ENCODE measurements at regions not wholly inside any gene's neighbourhood (a gene's known extent, or its start where the extent isn't known, plus 50 kb on each side); places are given as distances from the start of the nearest gene placed in this dataset.
"Not testable (repeated sequence)": the region's sequence is repeated elsewhere in the genome, so short reads cannot be mapped to it uniquely, and the experiment has no call there.

GRCh38 chr12:32010631-32011336, 51.6 kb downstream of the RESF1 start:
- H3K27ac ChIP-seq (ENCODE audit: low read depth, low read length) = no peak overlapping the region
- no peak overlapping the region for H3K4me3 ChIP-seq (ENCODE audit: low read depth in 1 of 2, low read length in 2 of 2)
- no peaks in the 10 kb centered on the region for H3K27me3 ChIP-seq (ENCODE audit: control insufficient read depth in 1 of 2, insufficient read depth in 2 of 2, low read length in 2 of 2)
- no peaks in the 10 kb centered on the region for H3K4me1 ChIP-seq (ENCODE audit: control insufficient read depth in 1 of 2, insufficient read depth in 2 of 2, low read length in 2 of 2)
- no peaks in the 10 kb centered on the region for H3K36me3 ChIP-seq (ENCODE audit: control insufficient read depth in 1 of 2, insufficient read depth in 2 of 2, low read length in 2 of 2)
- H3K9me3 ChIP-seq (ENCODE audit: control insufficient read depth in 1 of 2, low read length in 2 of 2) = no peaks in the 10 kb centered on the region
- no peak overlapping the region for H3K9ac ChIP-seq (ENCODE audit: low read depth in 1 of 2, low read length in 2 of 2)

GRCh38 chr12:32012249-32012785, 53.1 kb downstream of the RESF1 start:
- no peak overlapping the region for H3K4me3 ChIP-seq (ENCODE audit: low read depth in 1 of 2, low read length in 2 of 2)
- H3K27ac ChIP-seq (ENCODE audit: low read depth, low read length) = no peak overlapping the region
- no peaks in the 10 kb centered on the region for H3K4me1 ChIP-seq (ENCODE audit: control insufficient read depth in 1 of 2, insufficient read depth in 2 of 2, low read length in 2 of 2)
- no peaks in the 10 kb centered on the region for H3K36me3 ChIP-seq (ENCODE audit: control insufficient read depth in 1 of 2, insufficient read depth in 2 of 2, low read length in 2 of 2)
- no peaks in the 10 kb centered on the region for H3K27me3 ChIP-seq (ENCODE audit: control insufficient read depth in 1 of 2, insufficient read depth in 2 of 2, low read length in 2 of 2)
- H3K9ac ChIP-seq (ENCODE audit: low read depth in 1 of 2, low read length in 2 of 2) = no peak overlapping the region
- no peaks in the 10 kb centered on the region for H3K9me3 ChIP-seq (ENCODE audit: control insufficient read depth in 1 of 2, low read length in 2 of 2)

GRCh38 chr12:32015036-32015435, 55.8 kb downstream of the RESF1 start:
- Histone ChIP-seq H3K9ac (ENCODE audit: low read depth in 1 of 2, low read length in 2 of 2) (no peak overlapping the region), H3K27ac (ENCODE audit: low read depth, low read length) (no peak overlapping the region), H3K27me3 (ENCODE audit: control insufficient read depth in 1 of 2, insufficient read depth in 2 of 2, low read length in 2 of 2) (no peaks in the 10 kb centered on the region), H3K4me1 (ENCODE audit: control insufficient read depth in 1 of 2, insufficient read depth in 2 of 2, low read length in 2 of 2) (no peaks in the 10 kb centered on the region), H3K9me3 (ENCODE audit: control insufficient read depth in 1 of 2, low read length in 2 of 2) (no peaks in the 10 kb centered on the region), H3K4me3 (ENCODE audit: low read depth in 1 of 2, low read length in 2 of 2) (no peak overlapping the region), H3K36me3 (ENCODE audit: control insufficient read depth in 1 of 2, insufficient read depth in 2 of 2, low read length in 2 of 2) (no peaks in the 10 kb centered on the region)

- Histone ChIP-seq H3K36me3 (ENCODE audit: control insufficient read depth in 1 of 2, insufficient read depth in 2 of 2, low read length in 2 of 2) (no peaks in the 10 kb centered on the region), H3K4me3 (ENCODE audit: low read depth in 1 of 2, low read length in 2 of 2) (no peak overlapping the region), H3K27me3 (ENCODE audit: control insufficient read depth in 1 of 2, insufficient read depth in 2 of 2, low read length in 2 of 2) (no peaks in the 10 kb centered on the region), H3K9me3 (ENCODE audit: control insufficient read depth in 1 of 2, low read length in 2 of 2) (no peaks in the 10 kb centered on the region), H3K4me1 (ENCODE audit: control insufficient read depth in 1 of 2, insufficient read depth in 2 of 2, low read length in 2 of 2) (no peaks in the 10 kb centered on the region), H3K9ac (ENCODE audit: low read depth in 1 of 2, low read length in 2 of 2) (no peak overlapping the region), H3K27ac (ENCODE audit: low read depth, low read length) (no peak overlapping the region)
These were observed 57.7 kb downstream of the RESF1 start for GRCh38 chr12:32016680-32017482.

GRCh38 chr12:32021346-32021773, 62.1 kb downstream of the RESF1 start:
- Histone ChIP-seq H3K9me3 (ENCODE audit: control insufficient read depth in 1 of 2, low read length in 2 of 2) (no peaks in the 10 kb centered on the region), H3K27me3 (ENCODE audit: control insufficient read depth in 1 of 2, insufficient read depth in 2 of 2, low read length in 2 of 2) (no peaks in the 10 kb centered on the region), H3K36me3 (ENCODE audit: control insufficient read depth in 1 of 2, insufficient read depth in 2 of 2, low read length in 2 of 2) (no peaks in the 10 kb centered on the region), H3K27ac (ENCODE audit: low read depth, low read length) (no peak overlapping the region), H3K4me1 (ENCODE audit: control insufficient read depth in 1 of 2, insufficient read depth in 2 of 2, low read length in 2 of 2) (no peaks in the 10 kb centered on the region), H3K9ac (ENCODE audit: low read depth in 1 of 2, low read length in 2 of 2) (no peak overlapping the region), H3K4me3 (ENCODE audit: low read depth in 1 of 2, low read length in 2 of 2) (no peak overlapping the region)

GRCh38 chr12:32022387-32022786, 63.2 kb downstream of the RESF1 start:
- not testable (repeated sequence) for H3K36me3 ChIP-seq (ENCODE audit: control insufficient read depth in 1 of 2, insufficient read depth in 2 of 2, low read length in 2 of 2); H3K9ac ChIP-seq (ENCODE audit: low read depth in 1 of 2, low read length in 2 of 2); H3K27me3 ChIP-seq (ENCODE audit: control insufficient read depth in 1 of 2, insufficient read depth in 2 of 2, low read length in 2 of 2); H3K4me3 ChIP-seq (ENCODE audit: low read depth in 1 of 2, low read length in 2 of 2); H3K27ac ChIP-seq (ENCODE audit: low read depth, low read length); H3K9me3 ChIP-seq (ENCODE audit: control insufficient read depth in 1 of 2, low read length in 2 of 2); H3K4me1 ChIP-seq (ENCODE audit: control insufficient read depth in 1 of 2, insufficient read depth in 2 of 2, low read length in 2 of 2)

GRCh38 chr12:32023861-32024260, 64.6 kb downstream of the RESF1 start:
- H3K4me3 ChIP-seq (ENCODE audit: low read depth in 1 of 2, low read length in 2 of 2) = not testable (repeated sequence)

GRCh38 chr12:32024884-32025592, 65.8 kb downstream of the RESF1 start:
- no peak overlapping the region for H3K9ac ChIP-seq (ENCODE audit: low read depth in 1 of 2, low read length in 2 of 2)
- H3K9me3 ChIP-seq (ENCODE audit: control insufficient read depth in 1 of 2, low read length in 2 of 2) = no peaks in the 10 kb centered on the region
- no peak overlapping the region for H3K4me3 ChIP-seq (ENCODE audit: low read depth in 1 of 2, low read length in 2 of 2)
- no peaks in the 10 kb centered on the region for H3K4me1 ChIP-seq (ENCODE audit: control insufficient read depth in 1 of 2, insufficient read depth in 2 of 2, low read length in 2 of 2)
- no peak overlapping the region for H3K27ac ChIP-seq (ENCODE audit: low read depth, low read length)
- no peaks in the 10 kb centered on the region for H3K27me3 ChIP-seq (ENCODE audit: control insufficient read depth in 1 of 2, insufficient read depth in 2 of 2, low read length in 2 of 2)
- no peaks in the 10 kb centered on the region for H3K36me3 ChIP-seq (ENCODE audit: control insufficient read depth in 1 of 2, insufficient read depth in 2 of 2, low read length in 2 of 2)

More at GRCh38 chr12:32023861-32024260, 64.6 kb downstream of the RESF1 start:
- not testable (repeated sequence) for H3K9me3 ChIP-seq (ENCODE audit: control insufficient read depth in 1 of 2, low read length in 2 of 2); H3K27ac ChIP-seq (ENCODE audit: low read depth, low read length); H3K27me3 ChIP-seq (ENCODE audit: control insufficient read depth in 1 of 2, insufficient read depth in 2 of 2, low read length in 2 of 2); H3K9ac ChIP-seq (ENCODE audit: low read depth in 1 of 2, low read length in 2 of 2); H3K4me1 ChIP-seq (ENCODE audit: control insufficient read depth in 1 of 2, insufficient read depth in 2 of 2, low read length in 2 of 2); H3K36me3 ChIP-seq (ENCODE audit: control insufficient read depth in 1 of 2, insufficient read depth in 2 of 2, low read length in 2 of 2)

- Histone ChIP-seq H3K9me3 (ENCODE audit: control insufficient read depth in 1 of 2, low read length in 2 of 2) (no peaks in the 10 kb centered on the region), H3K36me3 (ENCODE audit: control insufficient read depth in 1 of 2, insufficient read depth in 2 of 2, low read length in 2 of 2) (no peaks in the 10 kb centered on the region), H3K27me3 (ENCODE audit: control insufficient read depth in 1 of 2, insufficient read depth in 2 of 2, low read length in 2 of 2) (no peaks in the 10 kb centered on the region), H3K4me1 (ENCODE audit: control insufficient read depth in 1 of 2, insufficient read depth in 2 of 2, low read length in 2 of 2) (no peaks in the 10 kb centered on the region), H3K27ac (ENCODE audit: low read depth, low read length) (no peak overlapping the region), H3K9ac (ENCODE audit: low read depth in 1 of 2, low read length in 2 of 2) (no peak overlapping the region), H3K4me3 (ENCODE audit: low read depth in 1 of 2, low read length in 2 of 2) (no peak overlapping the region)
These were observed 66.7 kb downstream of the RESF1 start for GRCh38 chr12:32025906-32026305.
